ENCODE measurements at regions not wholly inside any gene's neighbourhood (a gene's known extent, or its start where the extent isn't known, plus 50 kb on each side); places are given as distances from the start of the nearest gene placed in this dataset.
"Not testable (repeated sequence)": the region's sequence is repeated elsewhere in the genome, so short reads cannot be mapped to it uniquely, and the experiment has no call there.

DNA sequence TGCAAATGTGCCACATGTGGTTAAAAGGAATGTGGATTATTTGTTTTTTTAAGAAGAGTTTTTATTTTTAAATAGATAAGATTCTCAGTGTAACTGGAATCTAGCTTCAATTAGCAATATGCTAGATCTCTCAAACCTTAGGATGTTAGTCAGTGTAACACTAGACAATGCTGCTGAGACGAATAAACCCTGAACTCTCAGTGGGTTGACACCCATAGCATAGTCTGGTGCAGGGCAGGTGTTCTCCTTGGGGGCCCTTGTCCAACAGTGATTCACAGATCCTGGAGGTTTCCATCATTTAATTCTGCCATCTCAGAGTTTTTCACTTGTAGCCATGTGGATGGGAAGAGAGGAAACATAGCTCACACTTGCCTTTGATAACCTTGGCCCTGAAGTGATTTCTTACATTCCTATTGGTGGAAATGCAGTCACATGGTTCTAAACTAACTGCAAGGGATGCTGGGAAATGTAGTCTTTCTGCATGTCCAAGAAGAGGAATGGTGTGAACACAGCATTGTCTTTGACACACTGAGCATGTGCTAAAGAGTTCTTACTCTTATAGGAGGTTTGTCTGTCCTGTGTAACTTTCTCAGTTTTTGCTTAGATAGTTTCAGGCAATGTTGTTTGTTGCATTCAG is 110.4 kb upstream of the EEF2KMT start:
- H3F3A ChIP-seq (ENCODE audit: low read length, unreplicated experiment); H3K27ac ChIP-seq (ENCODE audit: low read length); H4K20me1 ChIP-seq (ENCODE audit: low read length); H3K9me3 ChIP-seq (ENCODE audit: low read length); BruUV-seq (replicated peaks); H2AFZ ChIP-seq (ENCODE audit: low read length); H3K9me2 ChIP-seq (replicated peaks; ENCODE audit: low read length); intact Hi-C loops (cut with micrococcal nuclease); CTCF ChIA-PET; H3K27me3 ChIP-seq (ENCODE audit: low read length); ATAC-seq; H3K36me3 ChIP-seq (ENCODE audit: low read depth, low read length); H3K4me3 ChIP-seq (ENCODE audit: low read length); H3K9ac ChIP-seq (ENCODE audit: low read length); H3K4me2 ChIP-seq (ENCODE audit: low read length); POLR2A ChIA-PET (ENCODE audit: unreplicated experiment); H3K79me2 ChIP-seq (ENCODE audit: low read length); H3K4me1 ChIP-seq (ENCODE audit: insufficient read depth, low read length): not testable (repeated sequence)
- peak; percentile 29 for DNase-seq

DNA sequence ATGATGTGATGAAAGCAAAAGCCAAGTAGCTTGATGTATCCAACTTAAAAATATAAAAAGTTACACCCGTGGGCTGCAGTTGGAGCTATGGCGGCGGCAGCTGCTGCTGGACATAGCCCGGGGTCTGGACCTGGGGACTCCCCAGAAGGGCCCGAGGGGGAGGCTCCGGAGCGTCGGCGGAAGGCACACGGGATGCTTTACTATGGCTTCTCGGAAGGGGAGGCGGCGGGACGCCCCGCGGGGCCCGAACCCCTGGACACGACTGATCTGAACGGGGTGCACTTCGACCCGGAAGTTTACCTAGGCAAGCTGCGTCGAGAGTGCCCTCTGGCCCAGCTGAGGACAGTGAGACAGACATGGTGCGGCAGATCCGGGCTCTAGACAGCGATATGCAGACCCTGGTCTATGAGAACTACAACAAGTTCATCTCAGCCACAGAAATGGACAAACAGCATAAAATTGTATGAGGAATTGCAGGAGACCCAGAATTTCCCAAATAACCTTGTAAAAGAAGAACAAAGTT is 109.5 kb upstream of the EEF2KMT start:
- H3F3A ChIP-seq (ENCODE audit: low read length, unreplicated experiment), result no peaks in the 10 kb centered on the region
- H3K27ac ChIP-seq (ENCODE audit: low read length), result no peak overlapping the region
- H3K4me2 ChIP-seq (ENCODE audit: low read length), result no peak overlapping the region
- intact Hi-C loops (cut with micrococcal nuclease), result no loop called here
- no peak for TF ChIP-seq CTCF (conservative IDR thresholded peaks at IDR 0.05; ENCODE audit: low read depth, low read length)
- TF ChIP-seq EZH2phosphoT487 (IDR thresholded peaks at IDR 0.05; ENCODE audit: borderline replicate concordance, low read length), result no peak
- no peak for TF ChIP-seq EZH2 (IDR thresholded peaks at IDR 0.05; ENCODE audit: low read length, unreplicated experiment)
- no peaks in the 10 kb centered on the region for H3K4me1 ChIP-seq (ENCODE audit: insufficient read depth, low read length)
- H3K9me2 ChIP-seq (replicated peaks; ENCODE audit: low read length), result no peaks in the 10 kb centered on the region
- no peak overlapping the region for H2AFZ ChIP-seq (ENCODE audit: low read length)
- H3K36me3 ChIP-seq (ENCODE audit: low read depth, low read length), result no peaks in the 10 kb centered on the region
- H3K9ac ChIP-seq (ENCODE audit: low read length), result no peak overlapping the region
- H3K4me3 ChIP-seq (ENCODE audit: low read length), result no peak overlapping the region
- no peaks in the 10 kb centered on the region for H3K9me3 ChIP-seq (ENCODE audit: low read length)
- no TSS peak for BruUV-seq (replicated peaks)
- H3K27me3 ChIP-seq (ENCODE audit: low read length), result no peaks in the 10 kb centered on the region
- H4K20me1 ChIP-seq (ENCODE audit: low read length), result no peaks in the 10 kb centered on the region
- H3K79me2 ChIP-seq (ENCODE audit: low read length), result no peaks in the 10 kb centered on the region
- no peak for DNase-seq
- POLR2A ChIA-PET (ENCODE audit: unreplicated experiment), result no interaction called here
- ATAC-seq, result no peak
- CTCF ChIA-PET, result no interaction called here

GRCh38 chr16:5206331-5206990 is 108.9 kb upstream of the EEF2KMT start:
- no peaks in the 10 kb centered on the region for H4K20me1 ChIP-seq (ENCODE audit: low read length)
- H3K9me2 ChIP-seq (replicated peaks; ENCODE audit: low read length), result no peaks in the 10 kb centered on the region
- intact Hi-C loops (cut with micrococcal nuclease), result no loop called here
- no peaks in the 10 kb centered on the region for H3K4me1 ChIP-seq (ENCODE audit: insufficient read depth, low read length)
- TF ChIP-seq EZH2phosphoT487 (IDR thresholded peaks at IDR 0.05; ENCODE audit: borderline replicate concordance, low read length) (no peak), CTCF (conservative IDR thresholded peaks at IDR 0.05; ENCODE audit: low read depth, low read length) (no peak), EZH2 (IDR thresholded peaks at IDR 0.05; ENCODE audit: low read length, unreplicated experiment) (no peak)
- no peak overlapping the region for H3K27ac ChIP-seq (ENCODE audit: low read length)
- H3F3A ChIP-seq (ENCODE audit: low read length, unreplicated experiment), result no peaks in the 10 kb centered on the region
- BruUV-seq (replicated peaks), result no TSS peak
- H3K27me3 ChIP-seq (ENCODE audit: low read length), result no peaks in the 10 kb centered on the region
- H3K4me2 ChIP-seq (ENCODE audit: low read length), result no peak overlapping the region
- H3K9ac ChIP-seq (ENCODE audit: low read length), result no peak overlapping the region
- no peaks in the 10 kb centered on the region for H3K79me2 ChIP-seq (ENCODE audit: low read length)
- ATAC-seq (no peak), DNase-seq (no peak)
- no peaks in the 10 kb centered on the region for H3K9me3 ChIP-seq (ENCODE audit: low read length)
- ChIA-PET POLR2A (ENCODE audit: unreplicated experiment) (no interaction called here), CTCF (no interaction called here)
- H2AFZ ChIP-seq (ENCODE audit: low read length), result no peak overlapping the region
- no peak overlapping the region for H3K4me3 ChIP-seq (ENCODE audit: low read length)
- no peaks in the 10 kb centered on the region for H3K36me3 ChIP-seq (ENCODE audit: low read depth, low read length)
